ENCODE measurements at regions not wholly inside any gene's neighbourhood (a gene's known extent, or its start where the extent isn't known, plus 50 kb on each side); places are given as distances from the start of the nearest gene placed in this dataset.
"Not testable (repeated sequence)": the region's sequence is repeated elsewhere in the genome, so short reads cannot be mapped to it uniquely, and the experiment has no call there.

DNA sequence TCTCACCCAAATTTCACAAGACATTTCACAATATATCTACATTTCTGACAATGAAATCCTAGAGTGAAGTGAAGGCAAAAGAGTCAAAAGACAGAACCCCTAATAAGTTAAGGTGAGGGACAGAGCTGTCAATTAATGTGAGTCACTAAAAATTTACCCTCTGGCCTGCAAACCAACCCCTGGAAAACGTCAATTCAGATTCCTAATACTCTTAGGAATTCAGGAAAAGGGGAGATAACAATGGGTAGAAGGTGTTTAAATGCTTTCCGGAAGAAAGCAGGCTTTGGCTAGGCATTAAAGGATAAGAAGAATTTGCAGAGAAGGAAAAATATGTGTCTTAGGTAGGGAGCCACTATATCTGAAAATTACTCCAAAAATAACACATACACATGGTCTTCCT is 299.6 kb downstream of the INHBA start:
- Histone ChIP-seq H3K9ac (ENCODE audit: insufficient read depth in 1 of 2, low read length in 2 of 2) (no peak overlapping the region), H3K9me3 (ENCODE audit: control insufficient read depth in 4 of 4, insufficient read depth in 3 of 4, low read length in 3 of 4) (peaks cover 0 to 6% (median 0%) of the 10 kb centered on the region in 4 donors), H3K36me3 (ENCODE audit: control insufficient read depth in 4 of 4, insufficient read depth in 4 of 4, low read length in 4 of 4) (no peaks in the 10 kb centered on the region), H3K27ac (ENCODE audit: low read depth in 1 of 2, low read length in 1 of 2) (no peak overlapping the region), H3K4me1 (ENCODE audit: control insufficient read depth in 5 of 5, insufficient read depth in 5 of 5, low read length in 5 of 5) (no peaks in the 10 kb centered on the region), H3K27me3 (ENCODE audit: control insufficient read depth in 3 of 3, insufficient read depth in 3 of 3, low read length in 2 of 3) (no peaks in the 10 kb centered on the region), H3K4me3 (no peak overlapping the region)
- DNase-seq, result no peak
- TF ChIP-seq CTCF (IDR thresholded peaks at IDR 0.05; ENCODE audit: control extremely low read depth, extremely low read depth), result no peak
- ATAC-seq (ENCODE audit: insufficient read depth, low FRiP score), result no peak
- 55 to 89% methylated on average over 2 of the region's 2 CpGs for WGBS, 2 donors

DNA sequence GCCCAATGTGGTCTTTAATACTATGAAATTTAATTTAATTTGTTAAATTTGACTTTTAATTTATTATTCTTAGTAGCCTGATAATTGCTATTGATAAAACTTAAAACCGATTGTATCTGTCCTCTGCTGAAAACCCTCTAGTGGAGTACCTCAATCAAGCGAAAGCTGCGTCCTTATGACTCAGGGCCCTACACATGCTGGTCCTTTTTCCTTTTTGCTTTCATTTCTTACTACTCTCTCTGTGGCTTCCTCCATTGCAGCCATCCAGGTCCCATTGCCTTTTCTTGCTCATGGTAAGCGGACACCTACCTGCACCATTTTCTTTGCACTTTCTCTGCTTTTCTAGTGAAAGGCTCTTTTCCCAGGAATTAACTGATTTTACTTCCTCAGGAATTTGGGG is 301.1 kb downstream of the INHBA start:
- Histone ChIP-seq H3K9me3 (ENCODE audit: control insufficient read depth in 4 of 4, insufficient read depth in 3 of 4, low read length in 3 of 4) (peaks cover 0 to 4% (median 0%) of the 10 kb centered on the region in 4 donors), H3K4me3 (no peak overlapping the region), H3K4me1 (ENCODE audit: control insufficient read depth in 5 of 5, insufficient read depth in 5 of 5, low read length in 5 of 5) (no peaks in the 10 kb centered on the region), H3K36me3 (ENCODE audit: control insufficient read depth in 4 of 4, insufficient read depth in 4 of 4, low read length in 4 of 4) (no peaks in the 10 kb centered on the region), H3K27me3 (ENCODE audit: control insufficient read depth in 3 of 3, insufficient read depth in 3 of 3, low read length in 2 of 3) (no peaks in the 10 kb centered on the region), H3K9ac (ENCODE audit: insufficient read depth in 1 of 2, low read length in 2 of 2) (no peak overlapping the region), H3K27ac (ENCODE audit: low read depth in 1 of 2, low read length in 1 of 2) (no peak overlapping the region)
- WGBS, 2 donors, result 43 to 96% methylated on average over 4 of the region's 4 CpGs
- ATAC-seq (ENCODE audit: insufficient read depth, low FRiP score) (no peak), DNase-seq (no peak)
- TF ChIP-seq CTCF (IDR thresholded peaks at IDR 0.05; ENCODE audit: control extremely low read depth, extremely low read depth), result no peak

- TF ChIP-seq CTCF (IDR thresholded peaks at IDR 0.05; ENCODE audit: control extremely low read depth, extremely low read depth), result no peak
- Histone ChIP-seq H3K27ac (ENCODE audit: low read depth in 1 of 2, low read length in 1 of 2) (no peak overlapping the region), H3K9ac (ENCODE audit: insufficient read depth in 1 of 2, low read length in 2 of 2) (no peak overlapping the region), H3K9me3 (ENCODE audit: control insufficient read depth in 4 of 4, insufficient read depth in 3 of 4, low read length in 3 of 4) (peaks cover 0 to 4% (median 0%) of the 10 kb centered on the region in 4 donors), H3K36me3 (ENCODE audit: control insufficient read depth in 4 of 4, insufficient read depth in 4 of 4, low read length in 4 of 4) (no peaks in the 10 kb centered on the region), H3K27me3 (ENCODE audit: control insufficient read depth in 3 of 3, insufficient read depth in 3 of 3, low read length in 2 of 3) (no peaks in the 10 kb centered on the region), H3K4me1 (ENCODE audit: control insufficient read depth in 5 of 5, insufficient read depth in 5 of 5, low read length in 5 of 5) (no peaks in the 10 kb centered on the region), H3K4me3 (no peak overlapping the region)
- WGBS, 2 donors, result 92 to 95% methylated on average over 3 of the region's 3 CpGs
- DNase-seq, result no peak
- ATAC-seq (ENCODE audit: insufficient read depth, low FRiP score), result no peak
Measured at GRCh38 chr7:41399171-41399570, 303.7 kb downstream of the INHBA start.

DNA sequence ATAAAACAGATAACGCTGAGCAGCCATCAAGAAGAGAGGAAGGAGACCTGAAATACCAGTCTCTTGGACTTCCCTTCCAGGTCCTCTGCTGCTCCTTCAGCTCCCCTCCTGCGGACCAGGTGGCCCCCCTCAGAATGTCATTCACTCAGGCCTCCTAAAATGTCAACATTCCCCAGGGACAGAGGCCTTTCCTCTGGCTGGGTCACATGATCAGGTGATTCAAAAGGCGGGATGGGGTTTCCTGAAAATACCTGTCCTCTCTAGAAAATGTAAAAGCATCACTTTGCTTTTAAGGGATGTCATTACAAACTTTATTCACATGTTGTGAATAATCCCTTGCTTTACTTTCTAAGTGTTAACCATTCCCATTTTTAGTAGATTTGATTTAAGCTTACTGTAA is 311.1 kb downstream of the INHBA start:
- Histone ChIP-seq H3K9me3 (ENCODE audit: control insufficient read depth in 4 of 4, insufficient read depth in 3 of 4, low read length in 3 of 4) (peaks cover 0 to 3% (median 0%) of the 10 kb centered on the region in 4 donors), H3K27ac (ENCODE audit: low read depth in 1 of 2, low read length in 1 of 2) (no peak overlapping the region), H3K36me3 (ENCODE audit: control insufficient read depth in 4 of 4, insufficient read depth in 4 of 4, low read length in 4 of 4) (no peaks in the 10 kb centered on the region), H3K4me3 (no peak overlapping the region), H3K27me3 (ENCODE audit: control insufficient read depth in 3 of 3, insufficient read depth in 3 of 3, low read length in 2 of 3) (no peaks in the 10 kb centered on the region), H3K9ac (ENCODE audit: insufficient read depth in 1 of 2, low read length in 2 of 2) (no peak overlapping the region), H3K4me1 (ENCODE audit: control insufficient read depth in 5 of 5, insufficient read depth in 5 of 5, low read length in 5 of 5) (no peaks in the 10 kb centered on the region)
- WGBS, 2 donors, result 61 to 84% methylated on average over 3 of the region's 3 CpGs
- no peak for DNase-seq
- ATAC-seq (ENCODE audit: insufficient read depth, low FRiP score), result no peak
- no peak for TF ChIP-seq CTCF (IDR thresholded peaks at IDR 0.05; ENCODE audit: control extremely low read depth, extremely low read depth)

DNA sequence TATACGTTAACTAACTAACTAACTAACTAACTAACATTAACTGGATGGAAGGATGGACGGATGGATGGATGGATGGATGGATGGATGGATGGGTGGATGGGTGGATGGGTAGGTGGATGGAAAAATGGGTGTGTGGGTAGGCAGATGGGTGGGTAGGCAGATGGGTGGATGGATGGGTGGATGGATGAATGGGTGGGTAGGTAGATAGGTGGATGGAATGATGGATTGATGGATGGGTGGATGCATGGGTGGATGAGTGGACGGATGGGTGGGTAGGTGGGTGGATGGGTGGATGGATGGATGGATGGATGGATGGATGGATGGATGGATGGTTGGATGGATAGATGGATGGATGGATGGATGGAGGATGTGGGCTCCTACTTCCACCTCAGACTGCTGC is 314.0 kb downstream of the INHBA start:
- DNase-seq; H3K9me3 ChIP-seq (ENCODE audit: control insufficient read depth in 4 of 4, insufficient read depth in 3 of 4, low read length in 3 of 4); H3K27me3 ChIP-seq (ENCODE audit: control insufficient read depth in 3 of 3, insufficient read depth in 3 of 3, low read length in 2 of 3); ATAC-seq (ENCODE audit: insufficient read depth, low FRiP score); H3K9ac ChIP-seq (ENCODE audit: insufficient read depth in 1 of 2, low read length in 2 of 2); H3K4me1 ChIP-seq (ENCODE audit: control insufficient read depth in 5 of 5, insufficient read depth in 5 of 5, low read length in 5 of 5); H3K4me3 ChIP-seq; H3K27ac ChIP-seq (ENCODE audit: low read depth in 1 of 2, low read length in 1 of 2); H3K36me3 ChIP-seq (ENCODE audit: control insufficient read depth in 4 of 4, insufficient read depth in 4 of 4, low read length in 4 of 4): not testable (repeated sequence)
- 59 to 86% methylated on average over 3 of the region's 3 CpGs for WGBS, 2 donors
